IPS-15b (cell line): ENCODE measurements at regions not wholly inside any gene's neighbourhood (a gene's known extent, or its start where the extent isn't known, plus 50 kb on each side); places are given as distances from the start of the nearest gene placed in this dataset.
"Not testable (repeated sequence)": the region's sequence is repeated elsewhere in the genome, so short reads cannot be mapped to it uniquely, and the experiment has no call there.

Source experiments
- H3K27me3 ChIP-seq: one replicate; pipeline ENCODE4 v1.6.1; 2013; ENCODE audit warnings: low read length; ENCODE audit not compliant: control insufficient read depth, insufficient read depth
- H3K36me3 ChIP-seq: one replicate; pipeline ENCODE4 v1.6.1; 2013; ENCODE audit warnings: low read length; ENCODE audit not compliant: control insufficient read depth, insufficient read depth
- H3K4me1 ChIP-seq: one replicate; pipeline ENCODE4 v1.6.1; 2013; ENCODE audit warnings: mild to moderate bottlenecking, low read length; ENCODE audit not compliant: control insufficient read depth, insufficient read depth
- H3K4me3 ChIP-seq: one replicate; pipeline ENCODE4 v1.5.1; 2013; ENCODE audit warnings: low read depth, low read length
- H3K9ac ChIP-seq: one replicate; pipeline ENCODE4 v1.6.1; 2013; ENCODE audit warnings: low read depth, mild to moderate bottlenecking, low read length
- H3K9me3 ChIP-seq: one replicate; pipeline ENCODE4 v1.6.1; 2013; ENCODE audit warnings: mild to moderate bottlenecking, low read length; ENCODE audit not compliant: control insufficient read depth, insufficient read depth

- Histone ChIP-seq H3K9me3 (no peaks in the 10 kb centered on the region), H3K36me3 (peaks cover 3% of the 10 kb centered on the region), H3K27me3 (no peaks in the 10 kb centered on the region), H3K4me3 (no peak overlapping the region), H3K4me1 (no peaks in the 10 kb centered on the region), H3K9ac (no peak overlapping the region)
Observed at GRCh38 chr18:46211816-46212215, 107.6 kb downstream of the HAUS1 start.

GRCh38 chr18:46212398-46212797, 108.2 kb downstream of the HAUS1 start:
- H3K4me3 ChIP-seq = no peak overlapping the region
- no peaks in the 10 kb centered on the region for H3K27me3 ChIP-seq
- H3K9me3 ChIP-seq = no peaks in the 10 kb centered on the region
- no peaks in the 10 kb centered on the region for H3K4me1 ChIP-seq
- H3K36me3 ChIP-seq = peaks cover 3% of the 10 kb centered on the region
- no peak overlapping the region for H3K9ac ChIP-seq

- Histone ChIP-seq H3K4me3 (no peak overlapping the region), H3K27me3 (no peaks in the 10 kb centered on the region), H3K4me1 (no peaks in the 10 kb centered on the region), H3K9me3 (no peaks in the 10 kb centered on the region), H3K9ac (no peak overlapping the region), H3K36me3 (peaks cover 3% of the 10 kb centered on the region)
Observed at GRCh38 chr18:46213295-46213694, 109.1 kb downstream of the HAUS1 start.

- Histone ChIP-seq H3K27me3 (no peaks in the 10 kb centered on the region), H3K4me3 (no peak overlapping the region), H3K4me1 (no peaks in the 10 kb centered on the region), H3K9me3 (no peaks in the 10 kb centered on the region), H3K36me3 (peaks cover 3% of the 10 kb centered on the region), H3K9ac (no peak overlapping the region)
Observed at GRCh38 chr18:46214435-46214834, 110.2 kb downstream of the HAUS1 start.

- H3K36me3 ChIP-seq = peaks cover 3% of the 10 kb centered on the region
- no peaks in the 10 kb centered on the region for H3K4me1 ChIP-seq
- no peak overlapping the region for H3K4me3 ChIP-seq
- no peaks in the 10 kb centered on the region for H3K27me3 ChIP-seq
- H3K9ac ChIP-seq = no peak overlapping the region
- no peaks in the 10 kb centered on the region for H3K9me3 ChIP-seq
Observed at GRCh38 chr18:46215902-46216723, 111.9 kb downstream of the HAUS1 start.

GRCh38 chr18:46220116-46220515, 115.9 kb downstream of the HAUS1 start:
- Histone ChIP-seq H3K36me3 (peaks cover 3% of the 10 kb centered on the region), H3K4me3 (no peak overlapping the region)

GRCh38 chr18:46222093-46222492, 117.9 kb downstream of the HAUS1 start:
- peaks cover 3% of the 10 kb centered on the region for H3K4me1 ChIP-seq
- no peaks in the 10 kb centered on the region for H3K9me3 ChIP-seq
- H3K4me3 ChIP-seq = no peak overlapping the region
- H3K9ac ChIP-seq = no peak overlapping the region
- no peaks in the 10 kb centered on the region for H3K27me3 ChIP-seq
- H3K36me3 ChIP-seq = no peaks in the 10 kb centered on the region

More at GRCh38 chr18:46220116-46220515, 115.9 kb downstream of the HAUS1 start:
- no peak overlapping the region for H3K9ac ChIP-seq
- H3K9me3 ChIP-seq = no peaks in the 10 kb centered on the region
- H3K4me1 ChIP-seq = peaks cover 3% of the 10 kb centered on the region
- H3K27me3 ChIP-seq = no peaks in the 10 kb centered on the region

GRCh38 chr18:46222710-46223360, 118.7 kb downstream of the HAUS1 start:
- H3K9ac ChIP-seq = no peak overlapping the region
- no peaks in the 10 kb centered on the region for H3K36me3 ChIP-seq
- no peaks in the 10 kb centered on the region for H3K27me3 ChIP-seq

GRCh38 chr18:46224181-46224775, 120.1 kb downstream of the HAUS1 start:
- H3K4me3 ChIP-seq = no peak overlapping the region
- H3K9me3 ChIP-seq = no peaks in the 10 kb centered on the region
- H3K27me3 ChIP-seq = no peaks in the 10 kb centered on the region
- H3K36me3 ChIP-seq = no peaks in the 10 kb centered on the region
- no peak overlapping the region for H3K9ac ChIP-seq
- H3K4me1 ChIP-seq = peaks cover 3% of the 10 kb centered on the region

More at GRCh38 chr18:46222710-46223360, 118.7 kb downstream of the HAUS1 start:
- Histone ChIP-seq H3K4me1 (peaks cover 3% of the 10 kb centered on the region), H3K4me3 (no peak overlapping the region), H3K9me3 (no peaks in the 10 kb centered on the region)

GRCh38 chr18:46226461-46226860, 122.3 kb downstream of the HAUS1 start:
- Histone ChIP-seq H3K9me3 (no peaks in the 10 kb centered on the region), H3K9ac (no peak overlapping the region), H3K4me3 (no peak overlapping the region), H3K36me3 (no peaks in the 10 kb centered on the region), H3K27me3 (no peaks in the 10 kb centered on the region), H3K4me1 (peaks cover 3% of the 10 kb centered on the region)

GRCh38 chr18:46229641-46230040, 125.5 kb downstream of the HAUS1 start:
- not testable (repeated sequence) for H3K9ac ChIP-seq, H3K4me3 ChIP-seq, H3K36me3 ChIP-seq, H3K27me3 ChIP-seq, H3K9me3 ChIP-seq, H3K4me1 ChIP-seq

- no peaks in the 10 kb centered on the region for H3K36me3 ChIP-seq
- H3K27me3 ChIP-seq = no peaks in the 10 kb centered on the region
- H3K4me3 ChIP-seq = no peak overlapping the region
- no peaks in the 10 kb centered on the region for H3K9me3 ChIP-seq
- no peak overlapping the region for H3K9ac ChIP-seq
- peaks cover 4% of the 10 kb centered on the region for H3K4me1 ChIP-seq
Observed at GRCh38 chr18:46236156-46236555, 132.0 kb downstream of the HAUS1 start.
